ENCODE measurements at regions not wholly inside any gene's neighbourhood (a gene's known extent, or its start where the extent isn't known, plus 50 kb on each side); places are given as distances from the start of the nearest gene placed in this dataset.
A peak's percentile ranks its signal among the peaks of the same experiment; 100 is the strongest.

DNA sequence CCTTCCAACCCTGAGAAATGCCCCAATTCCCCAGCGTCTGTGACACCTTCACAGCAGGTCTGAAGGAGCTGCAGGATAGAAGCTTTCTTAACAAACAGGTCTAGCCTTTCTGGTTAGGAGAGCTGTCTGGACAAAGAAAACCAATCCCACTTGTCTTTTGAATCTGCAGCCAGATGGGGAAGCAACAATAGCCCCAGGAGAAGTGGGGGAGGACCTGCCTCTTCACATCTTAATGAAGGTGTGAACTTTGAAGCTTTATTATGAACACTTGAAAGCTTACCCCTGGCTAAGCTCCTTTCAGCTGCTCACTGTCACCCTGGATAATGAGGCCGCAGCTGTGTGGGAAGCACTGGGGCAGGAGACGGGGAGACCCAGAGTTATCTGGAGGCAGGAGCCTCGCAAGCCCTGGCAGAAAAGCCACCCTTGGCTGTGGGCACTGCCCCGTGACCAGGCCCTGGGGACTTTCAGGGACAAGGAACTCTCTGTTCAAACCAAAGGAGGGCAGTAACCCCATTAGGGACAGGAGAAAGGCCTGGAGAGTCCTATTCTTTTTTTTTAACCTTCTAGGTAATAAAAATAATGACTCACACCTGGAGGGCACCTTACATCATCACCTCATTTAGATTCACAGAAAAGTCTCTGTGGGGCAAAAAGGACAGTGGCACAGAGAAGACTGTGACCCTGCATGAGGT is 151.8 kb upstream of the RAD23B start:
- CTCF ChIA-PET = no interaction called here
- no peaks in the 10 kb centered on the region for H3K4me1 ChIP-seq (ENCODE audit: insufficient read depth, low read length, poor library complexity, severe bottlenecking)
- BruUV-seq (replicated peaks) = no TSS peak
- H3K27ac ChIP-seq (ENCODE audit: low read depth, low read length, poor library complexity, severe bottlenecking) = no peak overlapping the region
- TF ChIP-seq, protein P1, sequence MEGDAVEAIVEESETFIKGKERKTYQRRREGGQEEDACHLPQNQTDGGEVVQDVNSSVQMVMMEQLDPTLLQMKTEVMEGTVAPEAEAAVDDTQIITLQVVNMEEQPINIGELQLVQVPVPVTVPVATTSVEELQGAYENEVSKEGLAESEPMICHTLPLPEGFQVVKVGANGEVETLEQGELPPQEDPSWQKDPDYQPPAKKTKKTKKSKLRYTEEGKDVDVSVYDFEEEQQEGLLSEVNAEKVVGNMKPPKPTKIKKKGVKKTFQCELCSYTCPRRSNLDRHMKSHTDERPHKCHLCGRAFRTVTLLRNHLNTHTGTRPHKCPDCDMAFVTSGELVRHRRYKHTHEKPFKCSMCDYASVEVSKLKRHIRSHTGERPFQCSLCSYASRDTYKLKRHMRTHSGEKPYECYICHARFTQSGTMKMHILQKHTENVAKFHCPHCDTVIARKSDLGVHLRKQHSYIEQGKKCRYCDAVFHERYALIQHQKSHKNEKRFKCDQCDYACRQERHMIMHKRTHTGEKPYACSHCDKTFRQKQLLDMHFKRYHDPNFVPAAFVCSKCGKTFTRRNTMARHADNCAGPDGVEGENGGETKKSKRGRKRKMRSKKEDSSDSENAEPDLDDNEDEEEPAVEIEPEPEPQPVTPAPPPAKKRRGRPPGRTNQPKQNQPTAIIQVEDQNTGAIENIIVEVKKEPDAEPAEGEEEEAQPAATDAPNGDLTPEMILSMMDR (conservative IDR thresholded peaks at IDR 0.05; ENCODE audit: low read depth, low read length) = no peak
- TF ChIP-seq EZH2 (IDR thresholded peaks at IDR 0.05; ENCODE audit: borderline replicate concordance, low read depth, low read length, poor library complexity, severe bottlenecking) = no peak
- H3K36me3 ChIP-seq (ENCODE audit: insufficient read depth, low read length, poor library complexity, severe bottlenecking) = no peaks in the 10 kb centered on the region
- H3K9me3 ChIP-seq (ENCODE audit: low read depth, low read length, poor library complexity, severe bottlenecking) = no peaks in the 10 kb centered on the region
- H3K27me3 ChIP-seq (replicated peaks; ENCODE audit: insufficient read depth, low read depth, low read length, poor library complexity) = no peaks in the 10 kb centered on the region
- H3K4me3 ChIP-seq (ENCODE audit: low read depth, low read length, poor library complexity, severe bottlenecking) = no peak overlapping the region
- intact Hi-C loops (cut with micrococcal nuclease; ENCODE audit: unreplicated experiment) = no loop called here
- no peak for DNase-seq (ENCODE audit: low spot score)
- POLR2A ChIA-PET (ENCODE audit: low non-redundant PET) = no interaction called here

DNA sequence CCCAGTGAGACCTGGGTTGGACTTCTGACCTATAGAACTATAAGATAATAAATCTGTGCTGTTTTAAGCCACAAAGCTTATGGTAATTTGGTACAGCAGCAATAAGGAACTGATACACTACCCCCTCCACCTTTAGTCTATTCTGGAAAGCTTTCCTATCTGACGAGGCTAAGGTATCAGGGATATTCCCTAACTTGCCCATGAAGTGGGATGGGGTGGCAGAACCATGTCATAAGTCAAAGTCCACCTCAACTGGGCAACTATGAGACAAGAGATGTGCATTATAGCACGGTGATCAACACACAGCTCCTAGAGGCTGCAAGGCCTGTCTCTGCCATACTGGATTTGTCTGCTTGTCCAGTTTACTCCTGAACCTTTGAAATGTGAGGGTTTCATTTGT is 146.8 kb upstream of the RAD23B start:
- POLR2A ChIA-PET (ENCODE audit: low non-redundant PET) = no interaction called here

DNA sequence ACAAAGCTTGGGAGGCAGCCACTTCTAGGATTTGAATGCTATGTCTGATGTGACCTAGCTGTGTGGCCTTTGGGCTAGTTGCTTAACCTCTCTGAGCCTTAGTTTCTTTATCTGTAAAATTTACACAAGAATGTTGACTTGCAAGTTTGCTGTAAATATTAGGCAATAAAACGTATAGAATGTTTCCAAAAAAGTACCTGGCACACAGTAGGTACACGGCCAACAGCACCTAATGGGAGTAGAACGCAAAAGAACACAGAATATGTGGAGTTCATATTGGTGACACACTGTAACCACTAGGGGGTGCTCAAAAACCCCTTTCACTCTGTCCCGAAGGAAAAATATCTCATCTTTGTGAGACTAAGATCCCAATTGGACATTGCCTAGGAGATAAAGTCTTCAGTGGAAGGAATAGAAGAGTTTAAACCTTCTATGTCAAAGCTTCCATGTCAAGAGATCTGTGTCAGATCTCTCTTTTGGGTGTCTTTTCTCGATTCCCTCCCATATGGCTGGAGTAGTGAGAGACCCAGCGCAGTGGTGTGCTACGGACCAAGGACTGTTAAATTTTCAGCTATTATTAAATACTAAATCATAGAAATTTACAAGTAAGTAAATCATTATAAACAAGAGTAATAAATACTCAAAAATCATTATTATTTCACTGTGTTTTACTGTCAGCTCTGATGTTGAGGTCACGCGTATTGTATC is 145.4 kb upstream of the RAD23B start:
- Histone ChIP-seq H3K36me3 (ENCODE audit: insufficient read depth, low read length, poor library complexity, severe bottlenecking) (no peaks in the 10 kb centered on the region), H3K9me3 (ENCODE audit: low read depth, low read length, poor library complexity, severe bottlenecking) (no peaks in the 10 kb centered on the region), H3K27me3 (replicated peaks; ENCODE audit: insufficient read depth, low read depth, low read length, poor library complexity) (peaks cover 9% of the 10 kb centered on the region), H3K4me1 (ENCODE audit: insufficient read depth, low read length, poor library complexity, severe bottlenecking) (no peaks in the 10 kb centered on the region), H3K4me3 (ENCODE audit: low read depth, low read length, poor library complexity, severe bottlenecking) (no peak overlapping the region), H3K27ac (ENCODE audit: low read depth, low read length, poor library complexity, severe bottlenecking) (no peak overlapping the region)
- no peak for TF ChIP-seq EZH2 (IDR thresholded peaks at IDR 0.05; ENCODE audit: borderline replicate concordance, low read depth, low read length, poor library complexity, severe bottlenecking)
- TF ChIP-seq, protein P1 (conservative IDR thresholded peaks at IDR 0.05; ENCODE audit: low read depth, low read length) = peak; percentile 82
- intact Hi-C loops (cut with micrococcal nuclease; ENCODE audit: unreplicated experiment) = loop anchor here (5.0 kb wide), 1 partner anchor 275 kb away; the partner anchor contains the start of gene ZNF462
- ChIA-PET POLR2A (ENCODE audit: low non-redundant PET) (no interaction called here), CTCF (interaction anchor here (0.5 kb wide), 1 partner anchor 274 kb away, joined by 3 read pairs; no protein-coding TSS in a partner anchor)
- BruUV-seq (replicated peaks) = no TSS peak
- peak; percentile 53 for DNase-seq (ENCODE audit: low spot score)

More for the DNA sequence above, 146.8 kb upstream of the RAD23B start:
- no peaks in the 10 kb centered on the region for H3K36me3 ChIP-seq (ENCODE audit: insufficient read depth, low read length, poor library complexity, severe bottlenecking)
- TF ChIP-seq EZH2 (IDR thresholded peaks at IDR 0.05; ENCODE audit: borderline replicate concordance, low read depth, low read length, poor library complexity, severe bottlenecking) = no peak
- TF ChIP-seq, protein P1 (conservative IDR thresholded peaks at IDR 0.05; ENCODE audit: low read depth, low read length) = no peak
- no peaks in the 10 kb centered on the region for H3K4me1 ChIP-seq (ENCODE audit: insufficient read depth, low read length, poor library complexity, severe bottlenecking)
- H3K9me3 ChIP-seq (ENCODE audit: low read depth, low read length, poor library complexity, severe bottlenecking) = no peaks in the 10 kb centered on the region
- CTCF ChIA-PET = no interaction called here
- BruUV-seq (replicated peaks) = no TSS peak
- no peak overlapping the region for H3K27ac ChIP-seq (ENCODE audit: low read depth, low read length, poor library complexity, severe bottlenecking)
- intact Hi-C loops (cut with micrococcal nuclease; ENCODE audit: unreplicated experiment) = loop anchor here (5.0 kb wide), 1 partner anchor 274 kb away; the partner anchor contains the start of gene ZNF462
- no peak overlapping the region for H3K4me3 ChIP-seq (ENCODE audit: low read depth, low read length, poor library complexity, severe bottlenecking)
- H3K27me3 ChIP-seq (replicated peaks; ENCODE audit: insufficient read depth, low read depth, low read length, poor library complexity) = peaks cover 9% of the 10 kb centered on the region
- no peak for DNase-seq (ENCODE audit: low spot score)
